MM.1S (cell line): ENCODE measurements at regions not wholly inside any gene's neighbourhood (a gene's known extent, or its start where the extent isn't known, plus 50 kb on each side); places are given as distances from the start of the nearest gene placed in this dataset.
A peak's percentile ranks its signal among the peaks of the same experiment; 100 is the strongest.

Source experiments
- DNase-seq: peaks from one replicate; pipeline ENCODE4 v3.0.0-alpha.2; 2015
- H2AFZ ChIP-seq: fragments of 300-600 bp; sonication (generic); 2 replicates; pipeline ENCODE4 v1.6.0; 2016; ENCODE audit warnings: antibody characterized with exemption, low read length
- H3F3A ChIP-seq: fragments of 300-600 bp; sonication (generic); 2 replicates; pipeline ENCODE4 v1.6.1; 2016; ENCODE audit warnings: mild to moderate bottlenecking, antibody characterized with exemption, low read length, moderate library complexity, mixed read lengths; ENCODE audit not compliant: insufficient read depth
- H3K27ac ChIP-seq: fragments of 300-600 bp; sonication (generic); 2 replicates; pipeline ENCODE4 v1.5.1; 2016; ENCODE audit warnings: mild to moderate bottlenecking, low read length
- H3K27me3 ChIP-seq: fragments of 300-600 bp; sonication (generic); replicated peaks from 2 replicates; pipeline ENCODE4 v1.6.0; 2016; ENCODE audit warnings: low read length; ENCODE audit not compliant: insufficient read depth
- H3K36me3 ChIP-seq: fragments of 300-600 bp; sonication (generic); replicated peaks from 2 replicates; pipeline ENCODE4 v1.6.1; 2016; ENCODE audit warnings: mild to moderate bottlenecking, low read length, mixed read lengths; ENCODE audit not compliant: insufficient read depth
- H3K4me1 ChIP-seq: fragments of 300-600 bp; sonication (generic); 2 replicates; pipeline ENCODE4 v1.6.1; 2016; ENCODE audit warnings: low read length, mixed read lengths
- H3K4me2 ChIP-seq: fragments of 300-600 bp; sonication (generic); 2 replicates; pipeline ENCODE4 v1.6.0; 2016; ENCODE audit warnings: low read depth, low read length
- H3K4me3 ChIP-seq: fragments of 300-600 bp; sonication (generic); 2 replicates; pipeline ENCODE4 v1.5.1; 2016; ENCODE audit warnings: low read length, mixed read lengths
- H3K79me2 ChIP-seq: fragments of 300-600 bp; sonication (generic); 2 replicates; pipeline ENCODE4 v1.6.1; 2016; ENCODE audit warnings: mixed run types, low read length, mixed read lengths
- H3K9ac ChIP-seq: fragments of 300-600 bp; sonication (generic); 2 replicates; pipeline ENCODE4 v1.6.1; 2016; ENCODE audit warnings: low read length, mixed read lengths
- H3K9me2 ChIP-seq: fragments of 300-600 bp; sonication (generic); replicated peaks from 2 replicates; pipeline ENCODE4 v1.6.1; 2016; ENCODE audit warnings: mild to moderate bottlenecking, low read length, mixed read lengths; ENCODE audit not compliant: insufficient read depth
- H3K9me3 ChIP-seq: fragments of 300-600 bp; sonication (generic); replicated peaks from 2 replicates; pipeline ENCODE4 v1.6.1; 2016; ENCODE audit warnings: mild to moderate bottlenecking, low read length, mixed read lengths; ENCODE audit not compliant: insufficient read depth
- H4K20me1 ChIP-seq: fragments of 300-600 bp; sonication (generic); 2 replicates; pipeline ENCODE4 v1.6.1; 2016; ENCODE audit warnings: mild to moderate bottlenecking, low read length, moderate library complexity, mixed read lengths; ENCODE audit not compliant: insufficient read depth
- CTCF ChIP-seq: fragments of 300-600 bp; sonication (generic); IDR thresholded peaks from 2 replicates; pipeline ENCODE4 v1.5.1; 2016; ENCODE audit warnings: antibody characterized with exemption, low read length, mixed read lengths
- EZH2 ChIP-seq: fragments of 300-600 bp; sonication (generic); optimal IDR thresholded peaks from 2 replicates; pipeline ENCODE3; 2017; ENCODE audit warnings: low read depth, mild to moderate bottlenecking, antibody characterized with exemption, low read length, mixed read lengths
- EZH2phosphoT487 ChIP-seq: fragments of 300-600 bp; sonication (generic); IDR thresholded peaks from 2 replicates; pipeline ENCODE4 v1.6.1; 2018; ENCODE audit warnings: antibody characterized with exemption, low read length

- Histone ChIP-seq H3K9ac (no peak overlapping the region), H3K4me2 (no peak overlapping the region), H3K4me1 (peaks cover 11% of the 10 kb centered on the region), H3F3A (no peaks in the 10 kb centered on the region), H3K9me2 (no peaks in the 10 kb centered on the region), H3K36me3 (no peaks in the 10 kb centered on the region), H3K27ac (no peak overlapping the region), H3K79me2 (no peaks in the 10 kb centered on the region), H2AFZ (no peak overlapping the region), H3K9me3 (no peaks in the 10 kb centered on the region), H3K4me3 (no peak overlapping the region), H3K27me3 (no peaks in the 10 kb centered on the region), H4K20me1 (no peaks in the 10 kb centered on the region)
- no peak for TF ChIP-seq CTCF
- TF ChIP-seq EZH2: no peak
- no peak for TF ChIP-seq EZH2phosphoT487
- DNase-seq: no peak
These were observed 116.8 kb upstream of the SLC38A4 start for GRCh38 chr12:46942579-46942978.

GRCh38 chr12:46944088-46944487 is 118.3 kb upstream of the SLC38A4 start:
- no peaks in the 10 kb centered on the region for H3K79me2 ChIP-seq
- H3K36me3 ChIP-seq: no peaks in the 10 kb centered on the region
- H2AFZ ChIP-seq: 0 out of 2 replicates have a peak overlapping the region, but pooled peaks have one; percentile 7
- no peak overlapping the region for H3K9ac ChIP-seq
- H3K4me1 ChIP-seq: peaks cover 11% of the 10 kb centered on the region
- DNase-seq: peak; percentile 83
- no peak overlapping the region for H3K27ac ChIP-seq
- no peak for TF ChIP-seq EZH2
- peak; percentile 35 for TF ChIP-seq CTCF
- no peaks in the 10 kb centered on the region for H3K27me3 ChIP-seq
- H3K4me3 ChIP-seq: no peak overlapping the region
- H4K20me1 ChIP-seq: no peaks in the 10 kb centered on the region
- H3K9me3 ChIP-seq: no peaks in the 10 kb centered on the region
- no peaks in the 10 kb centered on the region for H3K9me2 ChIP-seq
- H3K4me2 ChIP-seq: 0 out of 2 replicates have a peak overlapping the region, but pooled peaks have one; percentile 17
- no peaks in the 10 kb centered on the region for H3F3A ChIP-seq

GRCh38 chr12:46944771-46945170 is 119.0 kb upstream of the SLC38A4 start:
- Histone ChIP-seq H4K20me1 (no peaks in the 10 kb centered on the region), H3K27ac (no peak overlapping the region), H3K27me3 (no peaks in the 10 kb centered on the region), H3K9me2 (no peaks in the 10 kb centered on the region), H3K9me3 (no peaks in the 10 kb centered on the region), H3K36me3 (no peaks in the 10 kb centered on the region), H3K4me3 (no peak overlapping the region), H3K4me2 (no peak overlapping the region), H3K79me2 (no peaks in the 10 kb centered on the region), H2AFZ (no peak overlapping the region), H3K4me1 (peaks cover 11% of the 10 kb centered on the region), H3K9ac (no peak overlapping the region), H3F3A (no peaks in the 10 kb centered on the region)
- DNase-seq: no peak
- TF ChIP-seq EZH2phosphoT487 (no peak), EZH2 (no peak), CTCF (no peak)

- TF ChIP-seq EZH2phosphoT487: no peak
- TF ChIP-seq EZH2: no peak
- TF ChIP-seq CTCF: no peak
- Histone ChIP-seq H4K20me1 (no peaks in the 10 kb centered on the region), H3K9ac (no peak overlapping the region), H3K4me2 (no peak overlapping the region), H3K4me1 (peaks cover 11% of the 10 kb centered on the region), H3K27me3 (no peaks in the 10 kb centered on the region), H3K36me3 (no peaks in the 10 kb centered on the region), H2AFZ (no peak overlapping the region), H3K9me3 (no peaks in the 10 kb centered on the region), H3F3A (no peaks in the 10 kb centered on the region), H3K9me2 (no peaks in the 10 kb centered on the region), H3K79me2 (no peaks in the 10 kb centered on the region), H3K4me3 (no peak overlapping the region), H3K27ac (no peak overlapping the region)
- DNase-seq: no peak
These were observed 119.8 kb upstream of the SLC38A4 start for GRCh38 chr12:46945591-46945990.
